ENCODE measurements at regions not wholly inside any gene's neighbourhood (a gene's known extent, or its start where the extent isn't known, plus 50 kb on each side); places are given as distances from the start of the nearest gene placed in this dataset.

DNA sequence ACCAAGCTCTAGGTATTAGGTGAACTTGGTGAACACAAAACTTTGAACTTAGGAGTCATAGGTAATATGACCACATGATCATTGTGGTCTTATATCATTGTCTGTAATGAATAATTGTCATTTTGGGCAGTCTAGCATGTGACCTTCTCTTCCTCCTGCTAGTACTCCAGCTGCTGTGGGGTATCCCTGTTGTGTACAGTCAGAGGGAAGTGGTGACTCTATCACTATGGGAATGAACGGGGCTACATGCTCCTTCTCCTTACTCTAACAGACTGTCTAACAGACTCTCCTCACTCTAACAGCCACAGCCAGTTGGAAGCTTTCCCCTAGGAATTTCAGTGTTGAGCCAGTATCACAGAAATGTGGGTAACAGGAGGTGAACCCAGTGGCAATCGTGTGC lies 68.2 kb upstream of the NEDD4L start:
- no peak for TF ChIP-seq ZNF274 (IDR thresholded peaks at IDR 0.05; ENCODE audit: low read depth, low read length)
- TF ChIP-seq EZH2 (IDR thresholded peaks at IDR 0.05): no peak
- TF ChIP-seq, protein P1, sequence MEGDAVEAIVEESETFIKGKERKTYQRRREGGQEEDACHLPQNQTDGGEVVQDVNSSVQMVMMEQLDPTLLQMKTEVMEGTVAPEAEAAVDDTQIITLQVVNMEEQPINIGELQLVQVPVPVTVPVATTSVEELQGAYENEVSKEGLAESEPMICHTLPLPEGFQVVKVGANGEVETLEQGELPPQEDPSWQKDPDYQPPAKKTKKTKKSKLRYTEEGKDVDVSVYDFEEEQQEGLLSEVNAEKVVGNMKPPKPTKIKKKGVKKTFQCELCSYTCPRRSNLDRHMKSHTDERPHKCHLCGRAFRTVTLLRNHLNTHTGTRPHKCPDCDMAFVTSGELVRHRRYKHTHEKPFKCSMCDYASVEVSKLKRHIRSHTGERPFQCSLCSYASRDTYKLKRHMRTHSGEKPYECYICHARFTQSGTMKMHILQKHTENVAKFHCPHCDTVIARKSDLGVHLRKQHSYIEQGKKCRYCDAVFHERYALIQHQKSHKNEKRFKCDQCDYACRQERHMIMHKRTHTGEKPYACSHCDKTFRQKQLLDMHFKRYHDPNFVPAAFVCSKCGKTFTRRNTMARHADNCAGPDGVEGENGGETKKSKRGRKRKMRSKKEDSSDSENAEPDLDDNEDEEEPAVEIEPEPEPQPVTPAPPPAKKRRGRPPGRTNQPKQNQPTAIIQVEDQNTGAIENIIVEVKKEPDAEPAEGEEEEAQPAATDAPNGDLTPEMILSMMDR (IDR thresholded peaks at IDR 0.05 in 2 of 3, conservative IDR thresholded peaks at IDR 0.05 in 1 of 3; ENCODE audit: borderline replicate concordance in 1 of 3, insufficient read depth in 1 of 3, low read depth in 2 of 3, low read length in 2 of 3): no peak
- TF ChIP-seq POLR2A (IDR thresholded peaks at IDR 0.05; ENCODE audit: borderline replicate concordance, extremely low read depth, insufficient read depth, insufficient read length): no peak
- TF ChIP-seq POLR2AphosphoS5 (IDR thresholded peaks at IDR 0.05; ENCODE audit: low read depth, low read length): no peak
- no peak for TF ChIP-seq CBX3 (IDR thresholded peaks at IDR 0.05; ENCODE audit: low read depth)
- no peak for TF ChIP-seq SP1 (IDR thresholded peaks at IDR 0.05; ENCODE audit: low read depth)
- TF ChIP-seq, protein P2, sequence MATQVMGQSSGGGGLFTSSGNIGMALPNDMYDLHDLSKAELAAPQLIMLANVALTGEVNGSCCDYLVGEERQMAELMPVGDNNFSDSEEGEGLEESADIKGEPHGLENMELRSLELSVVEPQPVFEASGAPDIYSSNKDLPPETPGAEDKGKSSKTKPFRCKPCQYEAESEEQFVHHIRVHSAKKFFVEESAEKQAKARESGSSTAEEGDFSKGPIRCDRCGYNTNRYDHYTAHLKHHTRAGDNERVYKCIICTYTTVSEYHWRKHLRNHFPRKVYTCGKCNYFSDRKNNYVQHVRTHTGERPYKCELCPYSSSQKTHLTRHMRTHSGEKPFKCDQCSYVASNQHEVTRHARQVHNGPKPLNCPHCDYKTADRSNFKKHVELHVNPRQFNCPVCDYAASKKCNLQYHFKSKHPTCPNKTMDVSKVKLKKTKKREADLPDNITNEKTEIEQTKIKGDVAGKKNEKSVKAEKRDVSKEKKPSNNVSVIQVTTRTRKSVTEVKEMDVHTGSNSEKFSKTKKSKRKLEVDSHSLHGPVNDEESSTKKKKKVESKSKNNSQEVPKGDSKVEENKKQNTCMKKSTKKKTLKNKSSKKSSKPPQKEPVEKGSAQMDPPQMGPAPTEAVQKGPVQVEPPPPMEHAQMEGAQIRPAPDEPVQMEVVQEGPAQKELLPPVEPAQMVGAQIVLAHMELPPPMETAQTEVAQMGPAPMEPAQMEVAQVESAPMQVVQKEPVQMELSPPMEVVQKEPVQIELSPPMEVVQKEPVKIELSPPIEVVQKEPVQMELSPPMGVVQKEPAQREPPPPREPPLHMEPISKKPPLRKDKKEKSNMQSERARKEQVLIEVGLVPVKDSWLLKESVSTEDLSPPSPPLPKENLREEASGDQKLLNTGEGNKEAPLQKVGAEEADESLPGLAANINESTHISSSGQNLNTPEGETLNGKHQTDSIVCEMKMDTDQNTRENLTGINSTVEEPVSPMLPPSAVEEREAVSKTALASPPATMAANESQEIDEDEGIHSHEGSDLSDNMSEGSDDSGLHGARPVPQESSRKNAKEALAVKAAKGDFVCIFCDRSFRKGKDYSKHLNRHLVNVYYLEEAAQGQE (IDR thresholded peaks at IDR 0.05; ENCODE audit: low read depth): no peak
- no peak for TF ChIP-seq RAD21 (IDR thresholded peaks at IDR 0.05; ENCODE audit: low read depth)
- TF ChIP-seq EZH2phosphoT487 (IDR thresholded peaks at IDR 0.05; ENCODE audit: borderline replicate concordance): no peak
- TF ChIP-seq, protein P3, sequence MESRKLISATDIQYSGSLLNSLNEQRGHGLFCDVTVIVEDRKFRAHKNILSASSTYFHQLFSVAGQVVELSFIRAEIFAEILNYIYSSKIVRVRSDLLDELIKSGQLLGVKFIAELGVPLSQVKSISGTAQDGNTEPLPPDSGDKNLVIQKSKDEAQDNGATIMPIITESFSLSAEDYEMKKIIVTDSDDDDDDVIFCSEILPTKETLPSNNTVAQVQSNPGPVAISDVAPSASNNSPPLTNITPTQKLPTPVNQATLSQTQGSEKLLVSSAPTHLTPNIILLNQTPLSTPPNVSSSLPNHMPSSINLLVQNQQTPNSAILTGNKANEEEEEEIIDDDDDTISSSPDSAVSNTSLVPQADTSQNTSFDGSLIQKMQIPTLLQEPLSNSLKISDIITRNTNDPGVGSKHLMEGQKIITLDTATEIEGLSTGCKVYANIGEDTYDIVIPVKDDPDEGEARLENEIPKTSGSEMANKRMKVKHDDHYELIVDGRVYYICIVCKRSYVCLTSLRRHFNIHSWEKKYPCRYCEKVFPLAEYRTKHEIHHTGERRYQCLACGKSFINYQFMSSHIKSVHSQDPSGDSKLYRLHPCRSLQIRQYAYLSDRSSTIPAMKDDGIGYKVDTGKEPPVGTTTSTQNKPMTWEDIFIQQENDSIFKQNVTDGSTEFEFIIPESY (IDR thresholded peaks at IDR 0.05; ENCODE audit: extremely low read depth, insufficient replicate concordance, low read length): no peak
